ENCODE measurements at regions not wholly inside any gene's neighbourhood (a gene's known extent, or its start where the extent isn't known, plus 50 kb on each side); places are given as distances from the start of the nearest gene placed in this dataset.

DNA sequence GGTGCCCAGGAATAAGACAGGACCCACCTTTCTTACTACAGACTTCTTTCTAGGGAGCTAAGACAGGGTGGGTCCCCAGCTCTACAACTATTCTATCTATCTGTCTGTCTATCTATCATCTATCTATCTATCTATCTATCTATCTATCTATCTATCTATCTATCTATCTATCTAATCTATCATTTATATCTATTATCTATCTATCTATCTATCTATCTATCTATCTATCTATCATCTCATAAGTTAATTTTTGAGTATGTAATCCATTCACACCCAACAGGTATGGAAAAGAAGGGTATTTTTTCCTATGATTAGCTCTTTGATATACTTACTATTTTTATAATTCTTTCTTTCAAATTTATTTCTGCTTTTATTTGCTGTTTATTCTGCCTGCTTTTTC is 55.9 kb downstream of the BAMBI start:
- Histone ChIP-seq H3K27ac (no peak overlapping the region), H3K36me3 (no peaks in the 10 kb centered on the region), H3K27me3 (no peaks in the 10 kb centered on the region), H3K4me3 (no peak overlapping the region), H3K9me3 (no peaks in the 10 kb centered on the region), H3K4me1 (ENCODE audit: insufficient read depth) (peaks cover 8% of the 10 kb centered on the region)
- intact Hi-C loops (cut with DNase I) = no loop called here
- no peak for TF ChIP-seq POLR2A (IDR thresholded peaks at IDR 0.05)
- no peak for TF ChIP-seq EP300 (IDR thresholded peaks at IDR 0.05)
- TF ChIP-seq CTCF (IDR thresholded peaks at IDR 0.05) = no peak
- no peak for DNase-seq

GRCh38 chr10:28733647-28734046 is 56.3 kb downstream of the BAMBI start:
- 92 to 100% (median 100%) methylated on average over 1 of the region's 1 CpG for WGBS, 3 donors
- Histone ChIP-seq H3K4me1 (ENCODE audit: insufficient read depth) (peaks cover 5% of the 10 kb centered on the region), H3K27ac (no peak overlapping the region), H3K4me3 (no peak overlapping the region), H3K36me3 (no peaks in the 10 kb centered on the region), H3K27me3 (no peaks in the 10 kb centered on the region), H3K9me3 (no peaks in the 10 kb centered on the region)
- intact Hi-C loops (cut with DNase I) = no loop called here
- TF ChIP-seq POLR2A (IDR thresholded peaks at IDR 0.05) = no peak
- TF ChIP-seq CTCF (IDR thresholded peaks at IDR 0.05) = no peak
- TF ChIP-seq EP300 (IDR thresholded peaks at IDR 0.05) = no peak
- no peak for DNase-seq

DNA sequence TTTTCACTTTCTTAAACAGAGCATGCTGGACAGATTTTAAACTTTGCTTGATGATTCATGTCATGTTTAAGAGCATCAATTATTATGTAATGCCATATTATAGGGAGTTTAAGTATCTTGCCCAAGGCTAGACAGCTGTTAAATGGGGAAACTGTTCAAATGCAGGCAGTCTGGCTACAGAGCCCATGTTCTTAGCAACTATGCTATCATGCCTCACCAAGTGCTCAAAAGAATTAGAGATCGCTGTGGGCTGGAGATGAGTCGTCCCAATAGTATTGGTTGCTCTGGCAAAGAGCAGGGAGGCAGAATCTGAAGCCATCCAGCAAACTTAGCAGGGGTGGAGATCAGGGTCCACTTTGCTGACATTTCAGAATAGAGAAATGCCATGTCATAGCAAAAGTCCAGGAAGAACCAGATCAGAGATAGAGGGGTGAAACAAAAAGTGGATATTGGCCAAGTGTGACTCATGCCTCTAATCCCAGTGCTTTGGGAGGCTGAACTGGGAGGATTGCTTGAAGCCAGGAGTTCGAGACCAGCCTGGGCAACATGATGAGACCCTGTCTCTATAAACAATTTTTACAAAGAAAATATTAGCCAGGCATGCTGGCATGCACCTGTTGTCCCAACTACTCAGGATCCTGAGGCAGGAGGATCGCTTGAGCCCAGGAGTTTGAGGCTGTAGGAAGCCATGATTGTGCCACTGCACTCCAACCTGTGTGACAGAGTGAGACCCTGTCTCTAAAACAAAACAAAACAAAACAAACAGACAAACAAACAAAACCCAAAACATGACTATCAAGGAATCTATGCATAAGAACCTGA is 57.8 kb downstream of the BAMBI start:
- 42 to 56% (median 47%) methylated on average over 4 of the region's 4 CpGs for WGBS, 3 donors
- DNase-seq = peak in 3 of 5 donors; percentile 43 to 59 (median 47)

DNA sequence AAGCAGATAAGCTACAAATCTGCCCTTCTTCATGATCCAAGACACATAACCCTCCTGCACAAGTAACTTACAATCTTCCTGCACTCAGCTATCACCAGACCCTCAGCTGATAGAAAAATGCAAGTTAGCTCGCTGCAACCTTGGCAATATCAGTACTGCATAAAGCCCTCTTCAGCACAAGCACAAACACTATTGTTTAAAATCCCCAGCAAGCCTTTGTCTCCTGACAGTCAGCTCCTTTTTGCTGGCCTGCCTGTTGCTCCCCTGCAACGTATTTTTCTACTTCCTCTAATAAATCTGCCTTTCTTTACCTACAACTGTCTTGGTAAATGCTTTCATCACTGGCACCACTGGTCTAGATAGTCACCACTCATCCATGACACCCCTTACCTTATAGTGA is 59.8 kb downstream of the BAMBI start:
- 28 to 61% (median 48%) methylated on average over 2 of the region's 2 CpGs for WGBS, 3 donors
- Histone ChIP-seq H3K4me1 (ENCODE audit: insufficient read depth) (no peaks in the 10 kb centered on the region), H3K4me3 (no peak overlapping the region), H3K27ac (no peak overlapping the region), H3K36me3 (no peaks in the 10 kb centered on the region), H3K27me3 (no peaks in the 10 kb centered on the region), H3K9me3 (no peaks in the 10 kb centered on the region)
- no peak for DNase-seq
- intact Hi-C loops (cut with DNase I) = no loop called here
- no peak for TF ChIP-seq EP300 (IDR thresholded peaks at IDR 0.05)
- no peak for TF ChIP-seq CTCF (IDR thresholded peaks at IDR 0.05)
- TF ChIP-seq POLR2A (IDR thresholded peaks at IDR 0.05) = no peak

More for the DNA sequence above, 57.8 kb downstream of the BAMBI start:
- no peaks in the 10 kb centered on the region for H3K4me1 ChIP-seq (ENCODE audit: insufficient read depth)
- no peak for TF ChIP-seq POLR2A (IDR thresholded peaks at IDR 0.05)
- no peak for TF ChIP-seq EP300 (IDR thresholded peaks at IDR 0.05)
- TF ChIP-seq CTCF (IDR thresholded peaks at IDR 0.05) = no peak
- intact Hi-C loops (cut with DNase I) = no loop called here
- no peaks in the 10 kb centered on the region for H3K27me3 ChIP-seq
- no peaks in the 10 kb centered on the region for H3K9me3 ChIP-seq
- no peak overlapping the region for H3K4me3 ChIP-seq
- H3K36me3 ChIP-seq = no peaks in the 10 kb centered on the region
- peak overlapping the region in 1 of 2 donors; percentile 46 for H3K27ac ChIP-seq
